ENCODE measurements at regions not wholly inside any gene's neighbourhood (a gene's known extent, or its start where the extent isn't known, plus 50 kb on each side); places are given as distances from the start of the nearest gene placed in this dataset.
A peak's percentile ranks its signal among the peaks of the same experiment; 100 is the strongest.
"Not testable (repeated sequence)": the region's sequence is repeated elsewhere in the genome, so short reads cannot be mapped to it uniquely, and the experiment has no call there.

- no peak for TF ChIP-seq CTCF (IDR thresholded peaks at IDR 0.05; ENCODE audit: low read depth, low read length)
- Histone ChIP-seq H3K4me3 (ENCODE audit: low read depth, low read length) (no peak overlapping the region), H3K4me1 (no peaks in the 10 kb centered on the region), H3K36me3 (no peaks in the 10 kb centered on the region), H3K9me3 (no peaks in the 10 kb centered on the region), H3K27me3 (no peaks in the 10 kb centered on the region)
- no peak for DNase-seq
Measured at GRCh38 chrX:131199091-131199490, 90.0 kb downstream of the IGSF1 start.

GRCh38 chrX:131187206-131187605 is 101.9 kb downstream of the IGSF1 start:
- Histone ChIP-seq H3K27me3 (no peaks in the 10 kb centered on the region), H3K4me3 (ENCODE audit: low read depth, low read length) (no peak overlapping the region), H3K36me3 (no peaks in the 10 kb centered on the region), H3K9me3 (no peaks in the 10 kb centered on the region), H3K4me1 (no peaks in the 10 kb centered on the region)
- no peak for DNase-seq
- TF ChIP-seq CTCF (IDR thresholded peaks at IDR 0.05; ENCODE audit: low read depth, low read length), result no peak

- no peaks in the 10 kb centered on the region for H3K27me3 ChIP-seq
- H3K4me1 ChIP-seq, result no peaks in the 10 kb centered on the region
- H3K4me3 ChIP-seq (ENCODE audit: low read depth, low read length), result no peak overlapping the region
- TF ChIP-seq CTCF (IDR thresholded peaks at IDR 0.05; ENCODE audit: low read depth, low read length), result no peak
- no peaks in the 10 kb centered on the region for H3K36me3 ChIP-seq
- no peak for DNase-seq
- no peaks in the 10 kb centered on the region for H3K9me3 ChIP-seq
Measured at GRCh38 chrX:131170148-131170547, 112.0 kb downstream of the ARHGAP36 start.

GRCh38 chrX:131163645-131164044 is 105.5 kb downstream of the ARHGAP36 start:
- H3K27me3 ChIP-seq; DNase-seq; H3K9me3 ChIP-seq; H3K36me3 ChIP-seq; H3K4me3 ChIP-seq (ENCODE audit: low read depth, low read length); H3K4me1 ChIP-seq: not testable (repeated sequence)

- not testable (repeated sequence) for H3K9me3 ChIP-seq; H3K36me3 ChIP-seq; H3K4me1 ChIP-seq; H3K4me3 ChIP-seq (ENCODE audit: low read depth, low read length); H3K27me3 ChIP-seq
- DNase-seq, result peak; percentile 16
Measured at GRCh38 chrX:131157656-131158055, 99.5 kb downstream of the ARHGAP36 start.

- Histone ChIP-seq H3K9me3 (no peaks in the 10 kb centered on the region), H3K27me3 (no peaks in the 10 kb centered on the region), H3K36me3 (no peaks in the 10 kb centered on the region), H3K4me3 (ENCODE audit: low read depth, low read length) (no peak overlapping the region), H3K4me1 (no peaks in the 10 kb centered on the region)
- no peak for TF ChIP-seq CTCF (IDR thresholded peaks at IDR 0.05; ENCODE audit: low read depth, low read length)
- DNase-seq, result no peak
Measured at GRCh38 chrX:131146702-131147101, 88.6 kb downstream of the ARHGAP36 start.

Data from BE2C (cell line).